GM18498 (cell line): ENCODE measurements at regions not wholly inside any gene's neighbourhood (a gene's known extent, or its start where the extent isn't known, plus 50 kb on each side); places are given as distances from the start of the nearest gene placed in this dataset.

Source experiments
- ATAC-seq: cut with Tn5 transposase; IDR thresholded peaks from one replicate; pipeline ENCODE4 v1.9.1; 2021; ENCODE audit warnings: mild to moderate bottlenecking, moderate library complexity; ENCODE audit not compliant: unreplicated experiment

- no peak for ATAC-seq
These were observed 286.4 kb upstream of the WWC1 start for GRCh38 chr5:168005093-168005492.

- no peak for ATAC-seq
These were observed 285.5 kb upstream of the WWC1 start for GRCh38 chr5:168005936-168006335.

DNA sequence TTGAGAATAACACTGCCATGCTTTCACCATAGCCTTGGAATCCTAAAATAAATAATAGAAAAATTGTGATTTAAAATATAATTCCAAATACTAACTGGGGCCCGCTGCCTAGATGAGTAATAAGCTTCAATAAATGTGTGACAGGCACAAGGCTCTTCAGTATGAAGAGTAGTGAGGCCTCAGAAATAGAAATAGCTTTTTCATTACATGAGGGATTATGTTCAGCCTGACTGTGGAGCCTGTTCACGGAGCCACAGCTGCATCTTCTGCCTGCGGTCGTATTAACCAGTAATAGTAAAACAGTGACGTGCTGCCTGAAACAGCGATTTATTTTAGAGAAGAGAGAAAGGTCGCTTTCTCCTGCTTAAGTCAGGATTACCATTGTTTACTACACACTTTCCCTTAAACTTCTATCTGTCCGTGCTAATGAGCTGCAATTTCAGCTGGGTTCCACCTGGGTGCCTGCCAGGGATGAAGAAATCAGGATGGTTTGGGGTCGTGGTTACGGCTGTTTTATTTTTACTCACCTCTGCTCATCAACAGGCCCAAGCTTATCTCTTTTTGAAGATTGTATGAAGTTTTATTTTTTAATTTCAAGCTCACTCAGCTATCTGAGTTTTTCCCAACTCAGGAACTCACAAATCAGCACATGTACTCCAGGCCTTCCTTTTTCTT lies 284.9 kb upstream of the WWC1 start:
- no peak for ATAC-seq

GRCh38 chr5:168007286-168007685 lies 284.2 kb upstream of the WWC1 start:
- no peak for ATAC-seq

DNA sequence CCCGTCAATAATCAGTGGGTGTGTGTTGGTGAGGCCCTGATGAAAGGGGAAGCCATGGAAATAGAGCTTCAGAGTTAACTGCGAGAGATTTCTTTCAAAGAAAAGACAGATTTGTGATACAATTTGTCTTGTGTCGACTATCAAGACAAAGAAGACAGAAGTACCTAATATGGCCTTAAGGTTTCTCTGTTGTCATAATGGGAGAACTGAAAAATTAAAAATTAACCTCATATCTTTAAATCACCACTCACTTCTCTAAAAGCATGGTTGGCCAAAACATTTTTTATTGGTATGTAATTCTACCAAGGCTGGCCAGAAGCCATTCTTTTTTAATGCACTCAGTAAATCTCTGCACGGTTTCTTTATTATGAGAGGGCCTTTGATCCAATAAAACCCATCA lies 282.9 kb upstream of the WWC1 start:
- ATAC-seq = no peak

DNA sequence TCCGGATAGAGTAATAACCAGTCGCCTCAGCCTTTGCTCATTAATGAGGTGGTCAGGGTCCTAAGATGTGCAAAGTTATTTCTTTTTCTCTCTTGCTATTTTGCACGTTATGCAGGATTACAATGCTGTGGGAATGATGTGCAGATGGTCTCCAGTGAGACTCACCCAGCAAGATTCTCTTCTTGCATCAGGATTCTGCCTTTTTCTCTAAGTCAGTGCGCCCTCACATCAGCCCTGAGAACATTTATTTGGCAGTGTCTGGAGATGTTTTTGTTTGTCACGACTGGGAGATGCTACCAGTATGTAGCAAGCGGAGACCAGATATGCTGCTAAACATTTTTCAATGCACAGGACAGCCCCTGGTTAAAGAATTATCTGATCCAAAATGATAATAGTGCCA lies 280.3 kb upstream of the WWC1 start:
- ATAC-seq = no peak

- no peak for ATAC-seq
These were observed 279.4 kb upstream of the WWC1 start for GRCh38 chr5:168012006-168012405.

GRCh38 chr5:168013546-168013945 lies 277.9 kb upstream of the WWC1 start:
- no peak for ATAC-seq

- no peak for ATAC-seq
These were observed 276.9 kb upstream of the WWC1 start for GRCh38 chr5:168014433-168015123.

GRCh38 chr5:168015506-168015905 lies 275.9 kb upstream of the WWC1 start:
- ATAC-seq = no peak

- ATAC-seq = no peak
These were observed 274.1 kb upstream of the WWC1 start for GRCh38 chr5:168017313-168017712.

DNA sequence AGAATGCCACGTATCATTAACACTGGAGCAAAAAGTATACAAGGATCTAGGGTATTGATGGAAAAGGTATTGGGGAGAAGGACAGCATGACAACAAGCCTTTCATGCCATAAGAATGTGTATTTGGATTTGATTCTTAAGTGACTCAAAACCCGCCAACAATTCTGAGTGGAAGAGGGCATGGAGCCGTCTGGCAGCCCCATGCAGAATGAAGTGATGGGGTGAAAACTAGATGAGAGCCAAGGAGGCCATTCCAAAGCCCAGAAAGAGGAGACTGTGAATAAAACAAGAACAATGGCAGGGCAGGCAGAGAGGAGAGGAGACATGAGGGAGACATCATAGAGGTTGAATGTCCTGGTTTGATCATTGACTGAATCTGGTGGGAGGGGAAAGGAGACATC lies 272.3 kb upstream of the WWC1 start:
- no peak for ATAC-seq

DNA sequence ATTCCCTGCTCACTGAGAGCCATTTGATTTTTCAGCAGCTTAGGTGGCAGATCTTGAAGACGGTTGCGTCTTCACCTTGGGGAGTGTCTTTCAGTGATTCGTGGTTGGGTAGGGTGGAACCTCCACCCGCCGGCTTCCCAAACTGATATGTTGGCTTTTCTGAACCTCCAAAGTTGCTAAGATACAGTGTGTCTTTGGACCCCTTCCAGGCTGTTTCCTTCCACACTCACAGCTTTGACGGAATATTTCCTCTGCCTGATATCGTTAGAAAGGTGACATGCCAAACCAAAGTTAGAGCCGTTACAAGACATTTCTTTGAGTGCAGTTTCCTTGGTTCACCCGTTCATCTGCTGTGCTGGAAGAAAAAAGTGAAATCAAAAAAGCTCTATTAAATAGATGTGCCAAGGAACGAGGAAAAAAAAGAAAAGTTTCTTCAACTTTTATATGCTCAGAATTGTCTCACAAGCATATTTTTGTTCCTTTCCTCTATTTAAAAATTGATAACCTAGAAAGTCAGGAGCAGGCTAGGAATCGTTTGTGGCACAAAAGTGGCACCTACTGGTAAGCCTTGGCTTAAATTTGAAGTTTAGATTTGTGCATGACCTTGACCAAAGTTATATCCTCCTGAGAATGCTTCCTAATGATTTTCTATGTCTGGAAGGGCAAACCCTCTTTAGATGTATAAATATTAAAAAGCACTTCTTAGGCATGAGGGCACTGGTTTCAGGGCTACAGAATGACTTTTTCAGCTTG lies 270.7 kb upstream of the WWC1 start:
- no peak for ATAC-seq

DNA sequence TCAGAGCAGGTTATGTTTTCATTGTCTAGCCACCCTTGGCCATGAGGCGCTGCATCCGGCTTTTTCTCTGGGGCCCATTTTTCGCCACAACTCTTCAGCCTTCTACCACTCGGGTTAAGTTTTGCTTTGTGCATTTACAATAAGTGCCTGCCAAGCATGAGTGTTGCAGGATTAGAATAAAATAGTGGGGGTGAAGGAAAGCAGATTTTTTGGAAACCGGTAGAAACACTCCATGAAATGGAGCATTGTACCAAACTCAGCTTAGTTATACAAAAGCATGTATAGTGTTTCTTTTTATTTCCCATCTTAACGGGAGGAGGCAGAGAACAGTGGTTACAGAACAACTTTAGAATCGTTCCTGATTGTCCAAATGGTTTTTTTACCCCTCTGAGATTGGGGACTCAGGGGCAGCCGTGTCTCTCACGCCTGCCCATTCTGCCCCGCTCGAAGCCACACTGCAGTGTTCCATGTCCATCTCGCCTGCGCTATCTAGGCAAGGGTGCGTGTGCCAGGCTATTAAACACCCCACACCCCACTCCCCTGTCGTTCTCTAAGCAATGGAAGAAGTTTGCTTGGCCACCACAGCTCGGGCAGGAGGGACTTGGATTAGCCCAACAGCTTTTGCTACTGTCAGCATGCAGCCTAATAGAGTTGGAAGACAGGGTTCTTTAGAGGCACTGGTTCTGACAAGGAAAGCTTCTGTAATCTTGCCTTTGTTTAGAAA lies 268.8 kb upstream of the WWC1 start:
- ATAC-seq = no peak

GRCh38 chr5:168023191-168023590 lies 268.3 kb upstream of the WWC1 start:
- ATAC-seq = no peak

- no peak for ATAC-seq
These were observed 267.1 kb upstream of the WWC1 start for GRCh38 chr5:168024306-168024705.

GRCh38 chr5:168027007-168027406 lies 264.4 kb upstream of the WWC1 start:
- ATAC-seq = no peak

DNA sequence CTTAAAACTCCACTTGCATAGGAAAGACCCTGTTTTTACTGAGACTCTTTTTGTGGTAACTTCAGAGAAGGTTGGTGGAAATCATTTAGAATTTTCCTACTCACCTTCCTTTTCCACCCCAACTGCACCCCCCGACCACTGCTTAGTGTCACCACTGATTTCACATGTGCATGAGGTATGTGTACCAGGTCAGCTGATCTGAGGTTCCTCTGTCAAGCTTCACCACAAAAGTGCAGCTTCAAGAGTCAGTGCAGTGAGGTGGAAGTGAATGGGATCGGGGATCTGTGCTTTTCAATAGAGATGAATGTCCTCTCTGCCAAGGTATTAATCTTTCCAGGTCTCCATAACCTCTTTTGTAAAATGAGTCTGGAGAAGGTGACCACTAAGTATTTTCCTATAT lies 260.5 kb upstream of the WWC1 start:
- ATAC-seq = no peak

- no peak for ATAC-seq
These were observed 259.8 kb upstream of the WWC1 start for GRCh38 chr5:168031614-168032013.

DNA sequence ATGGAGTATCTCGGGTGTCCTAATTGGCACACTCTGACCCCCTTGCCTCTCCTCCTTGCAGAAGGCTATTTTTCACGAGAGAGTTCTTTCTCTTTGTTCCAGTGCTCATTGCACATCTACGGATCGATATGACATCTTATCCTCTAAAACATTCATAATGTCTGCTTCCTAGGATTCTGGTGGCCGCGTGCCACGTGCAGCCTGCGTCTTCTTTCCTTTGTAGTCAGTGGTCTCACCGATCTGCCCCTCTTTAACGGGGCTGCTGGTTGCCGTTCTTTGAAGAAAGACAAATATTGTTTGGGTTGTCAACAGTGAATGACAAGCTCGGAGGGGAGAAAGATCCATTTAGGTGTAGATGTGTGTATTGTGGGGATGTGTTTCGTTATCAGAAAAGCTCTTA lies 252.4 kb upstream of the WWC1 start:
- ATAC-seq = no peak

GRCh38 chr5:168039566-168040248 lies 251.7 kb upstream of the WWC1 start:
- ATAC-seq = no peak
